DMS79 treated with DMSO at 0.1 percent for 48 hours (cell line): ENCODE measurements at regions not wholly inside any gene's neighbourhood (a gene's known extent, or its start where the extent isn't known, plus 50 kb on each side); places are given as distances from the start of the nearest gene placed in this dataset.

Experiments used
- DNase-seq: peaks from one replicate; lab custom pipeline; 2025; lab: John Stamatoyannopoulos, UW

- DNase-seq = no peak
Measured at GRCh38 chr21:22898051-22898665, 1899.9 kb downstream of the NCAM2 start.

GRCh38 chr21:22900490-22900889, 1902.3 kb downstream of the NCAM2 start:
- DNase-seq = no peak

- no peak for DNase-seq
Measured at GRCh38 chr21:22903851-22904250, 1905.6 kb downstream of the NCAM2 start.

- DNase-seq = no peak
Measured at GRCh38 chr21:22904385-22904784, 1906.2 kb downstream of the NCAM2 start.

GRCh38 chr21:22925032-22925431, 1926.8 kb downstream of the NCAM2 start:
- DNase-seq = no peak

- DNase-seq = no peak
Measured at GRCh38 chr21:22927469-22927868, 1929.3 kb downstream of the NCAM2 start.

- no peak for DNase-seq
Measured at GRCh38 chr21:22941779-22942490, 1943.7 kb downstream of the NCAM2 start.

- no peak for DNase-seq
Measured at GRCh38 chr21:22955559-22955958, 1957.3 kb downstream of the NCAM2 start.

GRCh38 chr21:22961258-22961657, 1963.0 kb downstream of the NCAM2 start:
- no peak for DNase-seq

- no peak for DNase-seq
Measured at GRCh38 chr21:22965455-22966135, 1967.4 kb downstream of the NCAM2 start.

GRCh38 chr21:22981819-22982218, 1983.6 kb downstream of the NCAM2 start:
- no peak for DNase-seq

GRCh38 chr21:22993144-22993543, 1994.9 kb downstream of the NCAM2 start:
- no peak for DNase-seq

GRCh38 chr21:22993822-22994574, 1995.8 kb downstream of the NCAM2 start:
- DNase-seq = no peak

- DNase-seq = no peak
Measured at GRCh38 chr21:23003951-23004350, 2005.7 kb downstream of the NCAM2 start.

- no peak for DNase-seq
Measured at GRCh38 chr21:23008601-23009202, 2010.5 kb downstream of the NCAM2 start.

GRCh38 chr21:23009360-23009759, 2011.2 kb downstream of the NCAM2 start:
- DNase-seq = no peak

- no peak for DNase-seq
Measured at GRCh38 chr21:23014021-23014420, 2015.8 kb downstream of the NCAM2 start.

- DNase-seq = no peak
Measured at GRCh38 chr21:23016617-23017016, 2018.4 kb downstream of the NCAM2 start.

GRCh38 chr21:23017989-23018388, 2019.8 kb downstream of the NCAM2 start:
- DNase-seq = no peak

GRCh38 chr21:23020969-23021368, 2022.8 kb downstream of the NCAM2 start:
- DNase-seq = no peak

GRCh38 chr21:23021481-23021880, 2023.3 kb downstream of the NCAM2 start:
- no peak for DNase-seq

- no peak for DNase-seq
Measured at GRCh38 chr21:23026878-23027277, 2028.7 kb downstream of the NCAM2 start.
